Lower leg skin (tissue), 3 donors: ENCODE measurements at regions not wholly inside any gene's neighbourhood (a gene's known extent, or its start where the extent isn't known, plus 50 kb on each side); places are given as distances from the start of the nearest gene placed in this dataset.

Source experiments
- POLR2A ChIP-seq, 2 donors: fragments of 450-650 bp; IDR thresholded peaks; one replicate each; pipeline ENCODE4 v1.6.1; 2016 to 2017; ENCODE audit warnings: antibody characterized with exemption in 2 of 2, mild to moderate bottlenecking in 1 of 2, moderate library complexity in 1 of 2
- TF ChIP-seq, protein P1 (sequence below), 3 donors: fragments of 450-650 bp; IDR thresholded peaks; one replicate each; pipeline ENCODE4 v1.5.1; 2016; ENCODE audit warnings: antibody characterized with exemption in 3 of 3, mild to moderate bottlenecking in 3 of 3, moderate library complexity in 2 of 3

GRCh38 chr15:31177951-31178350 is 76.4 kb upstream of the TRPM1 start:
- TF ChIP-seq, protein P1, sequence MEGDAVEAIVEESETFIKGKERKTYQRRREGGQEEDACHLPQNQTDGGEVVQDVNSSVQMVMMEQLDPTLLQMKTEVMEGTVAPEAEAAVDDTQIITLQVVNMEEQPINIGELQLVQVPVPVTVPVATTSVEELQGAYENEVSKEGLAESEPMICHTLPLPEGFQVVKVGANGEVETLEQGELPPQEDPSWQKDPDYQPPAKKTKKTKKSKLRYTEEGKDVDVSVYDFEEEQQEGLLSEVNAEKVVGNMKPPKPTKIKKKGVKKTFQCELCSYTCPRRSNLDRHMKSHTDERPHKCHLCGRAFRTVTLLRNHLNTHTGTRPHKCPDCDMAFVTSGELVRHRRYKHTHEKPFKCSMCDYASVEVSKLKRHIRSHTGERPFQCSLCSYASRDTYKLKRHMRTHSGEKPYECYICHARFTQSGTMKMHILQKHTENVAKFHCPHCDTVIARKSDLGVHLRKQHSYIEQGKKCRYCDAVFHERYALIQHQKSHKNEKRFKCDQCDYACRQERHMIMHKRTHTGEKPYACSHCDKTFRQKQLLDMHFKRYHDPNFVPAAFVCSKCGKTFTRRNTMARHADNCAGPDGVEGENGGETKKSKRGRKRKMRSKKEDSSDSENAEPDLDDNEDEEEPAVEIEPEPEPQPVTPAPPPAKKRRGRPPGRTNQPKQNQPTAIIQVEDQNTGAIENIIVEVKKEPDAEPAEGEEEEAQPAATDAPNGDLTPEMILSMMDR (IDR thresholded peaks at IDR 0.05) = no peak
- TF ChIP-seq POLR2A (IDR thresholded peaks at IDR 0.05) = no peak
